WERI-Rb-1 (cell line): ENCODE measurements at regions not wholly inside any gene's neighbourhood (a gene's known extent, or its start where the extent isn't known, plus 50 kb on each side); places are given as distances from the start of the nearest gene placed in this dataset.

Experiments
- DNase-seq: peaks from one replicate; pipeline ENCODE4 v3.0.0-alpha.2; 2020
- H3K27ac ChIP-seq: fragments of 250-450 bp; sonication (Bioruptor Pico); 2 replicates; pipeline ENCODE4 v1.5.1; 2020; ENCODE audit warnings: mild to moderate bottlenecking, moderate library complexity
- H3K27me3 ChIP-seq: fragments of 250-450 bp; sonication (Bioruptor Pico); 2 replicates; pipeline ENCODE4 v1.5.1; 2021; ENCODE audit warnings: mild to moderate bottlenecking, low read depth, moderate library complexity; ENCODE audit not compliant: insufficient read depth, severe bottlenecking
- H3K36me3 ChIP-seq: fragments of 250-450 bp; sonication (Bioruptor Pico); 2 replicates; pipeline ENCODE4 v1.5.1; 2020; ENCODE audit warnings: mild to moderate bottlenecking, moderate library complexity
- H3K4me3 ChIP-seq: 2 replicates; pipeline ENCODE4 v1.5.1; 2011; ENCODE audit warnings: low read depth, mild to moderate bottlenecking, control low read depth, low read length
- H3K9me3 ChIP-seq: fragments of 250-450 bp; sonication (Bioruptor Pico); 2 replicates; pipeline ENCODE4 v1.5.1; 2021; ENCODE audit warnings: mild to moderate bottlenecking, moderate library complexity; ENCODE audit not compliant: severe bottlenecking
- CTCF ChIP-seq: IDR thresholded peaks from 2 replicates; pipeline ENCODE4 v1.5.1; 2011; ENCODE audit warnings: low read depth, mild to moderate bottlenecking, control low read depth, inconsistent platforms, low read length

- Histone ChIP-seq H3K36me3 (no peaks in the 10 kb centered on the region), H3K27ac (no peak overlapping the region), H3K27me3 (no peaks in the 10 kb centered on the region), H3K9me3 (no peaks in the 10 kb centered on the region), H3K4me3 (no peak overlapping the region)
- no peak for DNase-seq
- no peak for TF ChIP-seq CTCF
These were observed 130.9 kb downstream of the SEC16B start for GRCh38 chr1:177838907-177839485.

GRCh38 chr1:177833631-177834030 is 136.2 kb downstream of the SEC16B start:
- H3K36me3 ChIP-seq = no peaks in the 10 kb centered on the region
- no peaks in the 10 kb centered on the region for H3K9me3 ChIP-seq
- H3K4me3 ChIP-seq = no peak overlapping the region
- DNase-seq = no peak
- no peaks in the 10 kb centered on the region for H3K27me3 ChIP-seq
- no peak for TF ChIP-seq CTCF
- H3K27ac ChIP-seq = no peak overlapping the region

GRCh38 chr1:177830531-177831135 is 139.2 kb downstream of the SEC16B start:
- TF ChIP-seq CTCF = no peak
- Histone ChIP-seq H3K36me3 (no peaks in the 10 kb centered on the region), H3K9me3 (no peaks in the 10 kb centered on the region), H3K27me3 (no peaks in the 10 kb centered on the region), H3K4me3 (no peak overlapping the region), H3K27ac (no peak overlapping the region)
- DNase-seq = no peak

GRCh38 chr1:177825276-177825901 is 144.5 kb downstream of the SEC16B start:
- H3K27me3 ChIP-seq = no peaks in the 10 kb centered on the region
- no peaks in the 10 kb centered on the region for H3K36me3 ChIP-seq
- TF ChIP-seq CTCF = no peak
- H3K27ac ChIP-seq = no peak overlapping the region
- H3K4me3 ChIP-seq = no peak overlapping the region
- H3K9me3 ChIP-seq = no peaks in the 10 kb centered on the region
- DNase-seq = no peak

GRCh38 chr1:177824508-177824982 is 145.3 kb downstream of the SEC16B start:
- no peaks in the 10 kb centered on the region for H3K27me3 ChIP-seq
- no peak for DNase-seq
- no peak overlapping the region for H3K4me3 ChIP-seq
- no peaks in the 10 kb centered on the region for H3K9me3 ChIP-seq
- no peaks in the 10 kb centered on the region for H3K36me3 ChIP-seq
- TF ChIP-seq CTCF = no peak
- no peak overlapping the region for H3K27ac ChIP-seq

GRCh38 chr1:177820213-177820612 is 149.6 kb downstream of the SEC16B start:
- Histone ChIP-seq H3K36me3 (no peaks in the 10 kb centered on the region), H3K27me3 (no peaks in the 10 kb centered on the region)
- 0 out of 2 replicates have a peak, but pooled peaks have one; percentile 17 for TF ChIP-seq CTCF

More at GRCh38 chr1:177820213-177820612, 149.6 kb downstream of the SEC16B start:
- DNase-seq = peak; percentile 35
- no peak overlapping the region for H3K27ac ChIP-seq
- H3K9me3 ChIP-seq = peaks cover 3% of the 10 kb centered on the region
- no peak overlapping the region for H3K4me3 ChIP-seq
